ENCODE measurements at regions not wholly inside any gene's neighbourhood (a gene's known extent, or its start where the extent isn't known, plus 50 kb on each side); places are given as distances from the start of the nearest gene placed in this dataset.

DNA sequence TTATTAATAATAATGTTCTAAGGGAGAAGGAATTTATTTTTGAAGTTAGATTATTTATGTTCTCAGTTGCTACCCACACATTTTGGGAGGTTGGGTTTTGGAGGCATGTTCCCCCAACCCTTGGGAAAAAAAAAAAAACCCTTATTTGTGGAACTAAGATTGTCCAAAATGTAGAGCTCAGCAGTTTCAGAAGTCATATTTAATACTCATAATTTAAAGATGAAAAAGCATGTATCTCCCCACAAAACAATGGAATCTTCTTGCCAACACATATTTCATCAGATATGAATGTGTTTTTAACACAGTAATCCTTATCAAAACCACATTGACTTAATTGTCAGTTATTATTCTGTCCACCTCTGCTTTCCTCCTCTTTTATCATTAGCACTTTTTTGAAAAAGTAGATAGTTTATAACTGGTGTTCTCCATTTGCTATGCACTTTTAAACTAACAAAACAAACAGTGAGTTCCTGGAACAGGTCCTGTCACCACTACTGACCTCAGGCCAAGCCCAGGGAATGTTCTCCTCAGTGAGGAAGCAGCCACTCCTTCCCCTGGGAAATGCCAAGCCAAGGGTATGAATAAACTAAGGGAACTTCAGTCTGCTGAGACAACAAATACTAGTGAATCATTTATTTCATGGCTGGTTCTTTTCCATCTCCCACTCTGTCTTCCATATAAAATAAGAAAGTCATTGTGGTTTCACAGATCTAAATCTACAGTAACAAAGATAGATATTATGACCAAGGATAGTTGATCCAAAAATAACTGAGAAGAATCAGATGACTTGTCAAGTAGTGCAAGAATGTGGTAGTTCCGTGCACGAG, 414.4 kb upstream of the ALCAM start:
- H3K14ac ChIP-seq (ENCODE audit: insufficient read depth, low read length), result no peak overlapping the region
- no peaks in the 10 kb centered on the region for H3K4me1 ChIP-seq (ENCODE audit: insufficient read depth, low read length)
- DNase-seq, result no peak
- no peak overlapping the region for H3K27ac Mint-ChIP-seq
- no peak overlapping the region for H3K4me2 ChIP-seq (ENCODE audit: insufficient read depth, insufficient read length, low read length)
- no peaks in the 10 kb centered on the region for H3K79me1 ChIP-seq (ENCODE audit: insufficient read depth, low read depth, low read length, poor library complexity, severe bottlenecking)
- H3T11ph ChIP-seq (ENCODE audit: low read length), result no peak overlapping the region
- no peak for TF ChIP-seq CTCF (conservative IDR thresholded peaks at IDR 0.05)
- no peak overlapping the region for H2BK20ac ChIP-seq (ENCODE audit: low read depth, low read length, poor library complexity, severe bottlenecking)
- H4K8ac ChIP-seq (replicated peaks; ENCODE audit: insufficient read length, low read depth, low read length), result no peak overlapping the region
- no peak overlapping the region for H4K5ac ChIP-seq (ENCODE audit: insufficient read length, low read depth, low read length)
- no peak overlapping the region for H2AK5ac ChIP-seq (ENCODE audit: insufficient read length, low read length)
- H2AFZ ChIP-seq (ENCODE audit: low read length), result no peak overlapping the region
- H2BK5ac ChIP-seq (ENCODE audit: insufficient read length, low read length), result no peak overlapping the region
- peaks cover 0 to 4% (median 0%) of the 10 kb centered on the region in 3 experiments; a peak in 2 of 7 replicates for H3K36me3 Mint-ChIP-seq (ENCODE audit: insufficient read depth in 1 of 3, low read depth in 3 of 3)
- no peaks in the 10 kb centered on the region for H3K4me1 Mint-ChIP-seq
- no peaks in the 10 kb centered on the region for H3K79me2 ChIP-seq (ENCODE audit: insufficient read depth, low read length)
- no CpG with 5 or more reads among the region's 2 CpGs for WGBS (ENCODE audit: extremely low coverage, insufficient read length, low lambda C conversion rate)
- H3K27me3 Mint-ChIP-seq (ENCODE audit: low read depth), result no peaks in the 10 kb centered on the region
- no peak overlapping the region for H3K4me3 Mint-ChIP-seq
- no peaks in the 10 kb centered on the region for H3K23me2 ChIP-seq (ENCODE audit: insufficient read length, low read depth, low read length, poor library complexity, severe bottlenecking)
- no peak overlapping the region for H2BK12ac ChIP-seq (ENCODE audit: insufficient read length, low read depth, low read length)
- H3K9me3 Mint-ChIP-seq, result peaks cover 0 to 2% of the 10 kb centered on the region in 2 experiments; a peak in 3 of 5 replicates
- no peaks in the 10 kb centered on the region for H4K20me1 ChIP-seq (ENCODE audit: control insufficient read depth, insufficient read depth, insufficient read length)
- H3K4ac ChIP-seq (ENCODE audit: low read depth, low read length), result no peak overlapping the region
- H3K27ac ChIP-seq (ENCODE audit: insufficient read length, low read depth, low read length), result no peak overlapping the region
- H3K9ac ChIP-seq (ENCODE audit: extremely low read depth, insufficient read length, low read length), result no peak overlapping the region
- no peak overlapping the region for H3K23ac ChIP-seq (ENCODE audit: insufficient read length, low read depth, low read length)
- H3K9me3 ChIP-seq (ENCODE audit: control insufficient read depth, low read depth, low read length), result no peaks in the 10 kb centered on the region
- no peak overlapping the region for H4K91ac ChIP-seq (ENCODE audit: insufficient read length, low read depth, low read length)
- H2BK120ac ChIP-seq (ENCODE audit: low read depth, low read length, poor library complexity, severe bottlenecking), result no peak overlapping the region
- no peak overlapping the region for H3K18ac ChIP-seq (ENCODE audit: insufficient read length, low read depth, low read length)
- no peak overlapping the region for H3K56ac ChIP-seq (ENCODE audit: insufficient read length, low read depth, low read length)
- no peak overlapping the region for H2BK15ac ChIP-seq (ENCODE audit: low read depth, low read length)
- no peaks in the 10 kb centered on the region for H3K27me3 ChIP-seq (ENCODE audit: insufficient read depth, low read length)
